B cell (primary cell): ENCODE measurements at regions not wholly inside any gene's neighbourhood (a gene's known extent, or its start where the extent isn't known, plus 50 kb on each side); places are given as distances from the start of the nearest gene placed in this dataset.

ENCODE experiments used
- ATAC-seq: fragments of 200-7000 bp; cut with Tn5 transposase; one replicate; pipeline ENCODE4 v1.10.0; 2021; ENCODE audit warnings: low read depth, mild to moderate bottlenecking, moderate number of reproducible peaks, moderate library complexity
- CTCF ChIA-PET: fragments of 350-600 bp; sonication (Branson Sonifier 250); formaldehyde crosslinking; loops from one replicate; lab custom pipeline; 2021; ENCODE audit warnings: antibody characterized with exemption, inconsistent platforms; lab: Charles Lee
- POLR2A ChIA-PET: fragments of 350-600 bp; sonication (Branson Sonifier 250); formaldehyde crosslinking; loops from one replicate; lab custom pipeline; 2021; ENCODE audit warnings: antibody characterized with exemption; lab: Charles Lee
- DNase-seq: peaks from one replicate; pipeline ENCODE4 v3.0.0; 2013
- H2AFZ ChIP-seq: 2 replicates; pipeline ENCODE4 v1.6.1; 2012; ENCODE audit warnings: mild to moderate bottlenecking, low read depth, low read length; ENCODE audit not compliant: insufficient read depth, poor library complexity, severe bottlenecking
- H3K27ac ChIP-seq, 2 donors: 1 replicate in 1 of 2; 2 replicates in 1 of 2; pipeline ENCODE4 v1.5.1; 2012 to 2013; ENCODE audit warnings: low read length in 2 of 2, mild to moderate bottlenecking in 2 of 2, moderate library complexity in 1 of 2
- H3K27me3 ChIP-seq, 4 experiments: fragments of 200-600 bp in 1 of 4; sonication (generic) in 1 of 4; replicated peaks in 1 of 4; 1 replicate in 2 of 4; 2 replicates in 2 of 4; pipeline versions ENCODE4 v1.6.1 to v1.7.0; 2013 to 2016; ENCODE audit warnings: low read length in 3 of 4, mild to moderate bottlenecking in 2 of 4, mixed read lengths in 1 of 4, moderate library complexity in 1 of 4; ENCODE audit not compliant: insufficient read depth in 4 of 4, control insufficient read depth in 3 of 4; ENCODE audit errors: control extremely low read depth in 1 of 4
- H3K36me3 ChIP-seq, 2 experiments: replicated peaks in 1 of 2; 1 replicate in 1 of 2; 2 replicates in 1 of 2; pipeline versions ENCODE4 v1.6.1 to v1.7.1; 2013; ENCODE audit warnings: low read length in 1 of 2; ENCODE audit not compliant: insufficient read depth in 2 of 2, control insufficient read depth in 1 of 2; ENCODE audit errors: control extremely low read depth in 1 of 2, extremely low read depth in 1 of 2
- H3K4me1 ChIP-seq, 2 donors: fragments of 200-600 bp in 1 of 2; sonication (generic) in 1 of 2; 1 replicate in 1 of 2; 2 replicates in 1 of 2; pipeline versions ENCODE4 v1.5.1 to v1.6.1; 2013 to 2017; ENCODE audit warnings: low read length in 2 of 2; ENCODE audit not compliant: control insufficient read depth in 2 of 2, insufficient read depth in 2 of 2
- H3K4me2 ChIP-seq: replicated peaks from 2 replicates; pipeline ENCODE3; 2012; ENCODE audit warnings: mild to moderate bottlenecking, low read depth, low read length; ENCODE audit not compliant: poor library complexity, severe bottlenecking
- H3K4me3 ChIP-seq, 5 experiments: fragments of 200-600 bp in 1 of 5; sonication (generic) in 1 of 5; 1 replicate in 3 of 5; 2 replicates in 2 of 5; pipeline versions ENCODE4 v1.5.1 to v1.7.0; 2011 to 2016; ENCODE audit warnings: low read length in 4 of 5, mild to moderate bottlenecking in 4 of 5, low read depth in 2 of 5, control low read depth in 1 of 5, moderate library complexity in 1 of 5; ENCODE audit not compliant: insufficient read depth in 1 of 5; ENCODE audit errors: control extremely low read depth in 1 of 5, extremely low read depth in 1 of 5
- H3K79me2 ChIP-seq: fragments of 200-600 bp; sonication (generic); one replicate; pipeline ENCODE4 v1.6.0; 2016; ENCODE audit warnings: low read length; ENCODE audit not compliant: control insufficient read depth, insufficient read depth
- H3K9ac ChIP-seq: fragments of 200-600 bp; sonication (generic); 2 replicates; pipeline ENCODE4 v1.6.1; 2017; ENCODE audit warnings: mild to moderate bottlenecking, low read length, moderate library complexity
- H3K9me3 ChIP-seq, 3 donors: one replicate each; pipeline versions ENCODE4 v1.6.1 to v1.7.1; 2013; ENCODE audit warnings: low read length in 2 of 3; ENCODE audit not compliant: control insufficient read depth in 2 of 3, insufficient read depth in 1 of 3; ENCODE audit errors: control extremely low read depth in 1 of 3
- H4K20me1 ChIP-seq: 2 replicates; pipeline ENCODE4 v1.6.0; 2012; ENCODE audit warnings: mild to moderate bottlenecking, low read length; ENCODE audit not compliant: insufficient read depth, control insufficient read depth, poor library complexity, severe bottlenecking
- H3K27ac Mint-ChIP-seq: one replicate; pipeline ENCODE4 v1.8.0; 2021; ENCODE audit warnings: mixed read lengths
- H3K27me3 Mint-ChIP-seq: one replicate; pipeline ENCODE4 v1.8.0; 2021; ENCODE audit warnings: mixed read lengths
- H3K4me1 Mint-ChIP-seq: one replicate; pipeline ENCODE4 v1.8.0; 2021; ENCODE audit warnings: mixed read lengths
- H3K4me3 Mint-ChIP-seq: one replicate; pipeline ENCODE4 v1.8.0; 2021; ENCODE audit warnings: mixed read lengths
- H3K9me3 Mint-ChIP-seq: one replicate; pipeline ENCODE4 v1.8.0; 2022; ENCODE audit warnings: mixed read lengths; ENCODE audit not compliant: insufficient read depth
- CTCF ChIP-seq: fragments of 200-600 bp; IDR thresholded peaks from one replicate; pipeline ENCODE4 v1.8.0; 2022; ENCODE audit warnings: antibody characterized with exemption, mild to moderate bottlenecking
- EZH2 ChIP-seq: IDR thresholded peaks from 2 replicates; pipeline ENCODE4 v1.6.1; 2012; ENCODE audit warnings: borderline replicate concordance, low read depth, mild to moderate bottlenecking, moderate library complexity, low read length; ENCODE audit not compliant: insufficient read depth, poor library complexity, severe bottlenecking
- WGBS: methylation state at CpG from one replicate; pipeline ENCODE4 v1.1.5; 2013; ENCODE audit warnings: missing lambda C conversion rate; ENCODE audit not compliant: insufficient coverage; 5-methylcytosine and 5-hydroxymethylcytosine counted together
- intact Hi-C: fragments of 100-400 bp; cut with micrococcal nuclease; formaldehyde crosslinking; loops from one replicate; pipeline ENCODE4 v1.10.0; 2022

GRCh38 chr18:10264260-10264659, 190.2 kb upstream of the APCDD1 start:
- Histone ChIP-seq H3K4me2 (peak overlapping the region; percentile 49), H3K36me3 (no peaks in the 10 kb centered on the region), H3K27me3 (no peaks in the 10 kb centered on the region), H3K4me1 (peaks cover 35 to 49% of the 10 kb centered on the region in 2 donors), H3K27ac (no peak overlapping the region), H3K4me3 (no peak overlapping the region), H3K9ac (peak overlapping the region; percentile 22), H3K79me2 (no peaks in the 10 kb centered on the region), H3K9me3 (no peaks in the 10 kb centered on the region), H2AFZ (peak overlapping the region; percentile 27), H4K20me1 (no peaks in the 10 kb centered on the region)
- intact Hi-C loops = no loop called here
- no peak for DNase-seq
- Mint-ChIP-seq H3K4me3 (peak overlapping the region; percentile 32), H3K27ac (no peak overlapping the region), H3K9me3 (no peaks in the 10 kb centered on the region), H3K4me1 (peaks cover 55% of the 10 kb centered on the region), H3K27me3 (no peaks in the 10 kb centered on the region)
- no peak for ATAC-seq
- CTCF ChIA-PET = no interaction called here
- TF ChIP-seq EZH2 = no peak
- TF ChIP-seq CTCF = no peak
- POLR2A ChIA-PET = no interaction called here
- WGBS = 40% methylated on average over 1 of the region's 7 CpGs

GRCh38 chr18:10265560-10266333, 188.7 kb upstream of the APCDD1 start:
- Histone ChIP-seq H3K27ac (no peak overlapping the region), H3K4me1 (peaks cover 36 to 51% of the 10 kb centered on the region in 2 donors), H3K9me3 (no peaks in the 10 kb centered on the region), H2AFZ (no peak overlapping the region), H3K36me3 (no peaks in the 10 kb centered on the region), H3K27me3 (no peaks in the 10 kb centered on the region), H3K4me3 (no peak overlapping the region), H3K4me2 (peak overlapping the region; percentile 17), H4K20me1 (no peaks in the 10 kb centered on the region), H3K9ac (no peak overlapping the region), H3K79me2 (no peaks in the 10 kb centered on the region)
- H3K27ac Mint-ChIP-seq = no peak overlapping the region
- H3K4me3 Mint-ChIP-seq = peak overlapping the region; percentile 24
- intact Hi-C loops = no loop called here
- no peak for TF ChIP-seq EZH2
- no peak for TF ChIP-seq CTCF
- ATAC-seq (no peak), DNase-seq (no peak)
- no peaks in the 10 kb centered on the region for H3K27me3 Mint-ChIP-seq
- 0% methylated on average over 1 of the region's 6 CpGs for WGBS
- ChIA-PET POLR2A (no interaction called here), CTCF (no interaction called here)
- peaks cover 58% of the 10 kb centered on the region for H3K4me1 Mint-ChIP-seq
- H3K9me3 Mint-ChIP-seq = no peaks in the 10 kb centered on the region
